Peyer's patch (tissue), 4 donors: ENCODE measurements at regions not wholly inside any gene's neighbourhood (a gene's known extent, or its start where the extent isn't known, plus 50 kb on each side); places are given as distances from the start of the nearest gene placed in this dataset.
A peak's percentile ranks its signal among the peaks of the same experiment; 100 is the strongest.

Experiments used
- DNase-seq, 3 donors: peaks; one replicate each; pipeline ENCODE4 v3.0.0-alpha.2; 2017 to 2019
- H3K27ac ChIP-seq, 4 donors: fragments of 200-600 bp; sonication (generic); one replicate each; pipeline ENCODE4 v1.5.1; 2016 to 2019
- H3K27me3 ChIP-seq, 2 donors: fragments of 200-600 bp; sonication (generic); one replicate each; pipeline ENCODE4 v1.5.1; 2019
- H3K36me3 ChIP-seq, 3 donors: fragments of 200-600 bp; sonication (generic); one replicate each; pipeline ENCODE4 v1.5.1; 2016 to 2019
- H3K4me1 ChIP-seq, 4 donors: fragments of 200-600 bp; sonication (generic); one replicate each; pipeline ENCODE4 v1.5.1; 2016 to 2019
- H3K4me3 ChIP-seq, 4 donors: fragments of 200-600 bp; sonication (generic); 1 replicate in 3 of 4; 2 replicates in 1 of 4; pipeline ENCODE4 v1.5.1; 2016 to 2019; ENCODE audit warnings: mild to moderate bottlenecking in 1 of 4
- H3K9me3 ChIP-seq, 4 donors: fragments of 200-600 bp; sonication (generic); one replicate each; pipeline ENCODE4 v1.5.1; 2016 to 2019; ENCODE audit warnings: mild to moderate bottlenecking in 1 of 4
- POLR2A ChIP-seq, 2 donors: fragments of 450-650 bp; IDR thresholded peaks; one replicate each; pipeline ENCODE4 v1.5.1; 2017; ENCODE audit warnings: antibody characterized with exemption in 2 of 2, mild to moderate bottlenecking in 2 of 2, moderate library complexity in 2 of 2
- TF ChIP-seq, protein P1 (sequence below), 6 experiments: fragments of 450-650 bp in 4 of 6; fragments of 200-600 bp in 2 of 6; sonication (generic) in 1 of 6; IDR thresholded peaks; one replicate each; pipeline ENCODE4 v1.5.1; 2017 to 2019; ENCODE audit warnings: antibody characterized with exemption in 6 of 6, mild to moderate bottlenecking in 3 of 6, moderate library complexity in 1 of 6

DNA sequence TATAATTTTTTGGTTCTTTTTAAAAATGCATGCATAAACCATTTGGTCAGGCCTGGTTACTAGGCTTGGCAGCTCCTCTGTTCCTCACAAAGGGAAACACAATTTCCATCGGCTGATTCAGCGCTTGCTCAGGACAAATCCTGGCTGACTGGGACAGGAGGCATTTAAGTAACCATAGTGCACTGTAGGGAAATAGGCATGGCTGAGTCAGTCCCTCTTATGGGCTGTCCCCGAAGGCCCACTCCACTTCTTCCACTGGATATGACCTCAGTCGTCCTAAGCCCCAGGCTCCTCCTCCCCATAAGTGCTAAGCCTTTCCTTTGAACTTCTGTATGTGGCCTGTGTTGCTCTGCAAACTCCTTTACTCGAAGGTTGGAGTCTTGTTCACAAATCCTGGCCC, 71.2 kb upstream of the GLIS3 start:
- no peak for DNase-seq
- no peak overlapping the region for H3K4me3 ChIP-seq
- no peaks in the 10 kb centered on the region for H3K4me1 ChIP-seq
- no peaks in the 10 kb centered on the region for H3K36me3 ChIP-seq
- no peaks in the 10 kb centered on the region for H3K27me3 ChIP-seq
- no peaks in the 10 kb centered on the region for H3K9me3 ChIP-seq
- no peak for TF ChIP-seq POLR2A (IDR thresholded peaks at IDR 0.05)
- TF ChIP-seq, protein P1, sequence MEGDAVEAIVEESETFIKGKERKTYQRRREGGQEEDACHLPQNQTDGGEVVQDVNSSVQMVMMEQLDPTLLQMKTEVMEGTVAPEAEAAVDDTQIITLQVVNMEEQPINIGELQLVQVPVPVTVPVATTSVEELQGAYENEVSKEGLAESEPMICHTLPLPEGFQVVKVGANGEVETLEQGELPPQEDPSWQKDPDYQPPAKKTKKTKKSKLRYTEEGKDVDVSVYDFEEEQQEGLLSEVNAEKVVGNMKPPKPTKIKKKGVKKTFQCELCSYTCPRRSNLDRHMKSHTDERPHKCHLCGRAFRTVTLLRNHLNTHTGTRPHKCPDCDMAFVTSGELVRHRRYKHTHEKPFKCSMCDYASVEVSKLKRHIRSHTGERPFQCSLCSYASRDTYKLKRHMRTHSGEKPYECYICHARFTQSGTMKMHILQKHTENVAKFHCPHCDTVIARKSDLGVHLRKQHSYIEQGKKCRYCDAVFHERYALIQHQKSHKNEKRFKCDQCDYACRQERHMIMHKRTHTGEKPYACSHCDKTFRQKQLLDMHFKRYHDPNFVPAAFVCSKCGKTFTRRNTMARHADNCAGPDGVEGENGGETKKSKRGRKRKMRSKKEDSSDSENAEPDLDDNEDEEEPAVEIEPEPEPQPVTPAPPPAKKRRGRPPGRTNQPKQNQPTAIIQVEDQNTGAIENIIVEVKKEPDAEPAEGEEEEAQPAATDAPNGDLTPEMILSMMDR (IDR thresholded peaks at IDR 0.05): no peak
- no peak overlapping the region for H3K27ac ChIP-seq

DNA sequence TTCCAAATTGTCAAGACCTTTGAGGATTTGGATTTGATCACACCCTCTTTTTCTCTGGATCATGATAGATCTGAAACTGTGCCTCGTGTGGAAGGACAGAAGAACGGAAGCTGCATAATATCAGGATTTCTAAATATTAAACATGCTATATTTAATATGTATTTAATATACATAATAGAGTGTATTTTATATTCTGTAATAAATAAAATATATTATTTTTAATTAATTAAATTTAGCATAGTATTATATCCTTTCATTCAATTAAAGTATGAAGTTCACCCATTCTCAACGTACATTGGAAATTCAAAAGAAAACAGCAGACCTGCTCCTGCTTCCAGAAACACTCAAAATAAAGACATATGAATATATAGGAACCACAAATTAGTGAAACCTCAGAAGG, 70.6 kb upstream of the GLIS3 start:
- H3K27ac ChIP-seq: no peak overlapping the region
- H3K4me1 ChIP-seq: no peaks in the 10 kb centered on the region
- H3K4me3 ChIP-seq: no peak overlapping the region
- H3K9me3 ChIP-seq: no peaks in the 10 kb centered on the region
- no peak for DNase-seq
- no peaks in the 10 kb centered on the region for H3K36me3 ChIP-seq
- no peaks in the 10 kb centered on the region for H3K27me3 ChIP-seq
- no peak for TF ChIP-seq POLR2A (IDR thresholded peaks at IDR 0.05)
- TF ChIP-seq, protein P1 (IDR thresholded peaks at IDR 0.05): no peak

DNA sequence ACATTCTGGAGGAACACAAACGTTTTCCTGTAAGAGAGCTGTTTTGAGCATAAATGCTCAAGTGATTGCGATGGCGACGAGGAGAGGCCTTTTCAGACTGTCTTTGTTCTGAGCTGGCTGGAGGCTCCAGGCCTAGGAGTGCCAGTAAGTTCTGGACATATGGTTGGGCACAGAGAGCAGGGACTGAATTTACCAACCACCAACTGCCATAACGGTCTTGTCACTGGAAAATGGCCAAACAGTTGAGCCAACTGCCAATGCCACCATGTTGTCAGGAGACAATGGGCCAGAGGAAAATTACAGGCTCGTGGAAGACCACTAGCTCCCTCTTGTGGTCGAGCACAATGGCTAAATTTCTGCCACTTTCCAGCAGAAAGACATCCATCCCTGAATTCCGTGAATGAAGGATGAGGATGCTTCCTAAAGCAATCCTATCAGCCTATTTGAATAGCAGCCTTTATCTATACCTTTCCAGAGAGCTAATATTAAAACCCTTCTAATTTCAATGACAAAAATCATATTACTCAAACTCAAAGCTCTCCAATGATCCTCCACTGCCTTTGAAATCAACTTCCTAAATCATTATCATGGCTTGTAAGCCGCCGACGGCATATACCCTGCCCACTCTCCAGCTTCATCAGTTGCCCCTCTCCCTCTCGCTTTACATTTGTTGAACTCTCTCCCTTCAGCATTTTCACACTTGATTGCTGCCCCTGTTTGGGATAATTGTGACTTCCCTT, 66.9 kb upstream of the GLIS3 start:
- no peaks in the 10 kb centered on the region for H3K9me3 ChIP-seq
- peak in 1 of 3 donors; percentile 56 for DNase-seq
- H3K27ac ChIP-seq: no peak overlapping the region
- TF ChIP-seq, protein P1 (IDR thresholded peaks at IDR 0.05): peak; percentile 21 to 77 (median 63)
- no peak for TF ChIP-seq POLR2A (IDR thresholded peaks at IDR 0.05)
- H3K36me3 ChIP-seq: no peaks in the 10 kb centered on the region
- H3K4me1 ChIP-seq: no peaks in the 10 kb centered on the region
- no peaks in the 10 kb centered on the region for H3K27me3 ChIP-seq
- H3K4me3 ChIP-seq: no peak overlapping the region

DNA sequence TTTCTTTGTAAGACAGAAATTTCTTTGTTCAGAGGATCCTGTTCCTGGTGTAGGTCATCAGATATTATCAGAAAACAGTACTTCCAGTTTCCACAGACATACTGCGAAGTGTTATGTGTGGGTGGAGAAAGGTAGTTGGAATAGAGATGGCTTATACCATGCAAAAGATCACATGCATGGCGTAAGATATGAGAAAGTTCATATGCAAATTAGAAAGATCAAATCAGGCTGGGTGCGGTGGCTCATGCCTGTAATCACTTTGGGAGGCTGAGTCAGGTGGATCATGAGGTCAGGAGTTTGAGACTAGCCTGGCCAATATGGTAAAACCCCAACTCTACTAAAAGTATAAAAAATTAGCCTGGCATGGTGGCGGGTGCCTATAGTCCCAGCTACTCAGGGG, 65.2 kb upstream of the GLIS3 start:
- no peaks in the 10 kb centered on the region for H3K4me1 ChIP-seq
- no peaks in the 10 kb centered on the region for H3K36me3 ChIP-seq
- TF ChIP-seq POLR2A (IDR thresholded peaks at IDR 0.05): no peak
- TF ChIP-seq, protein P1 (IDR thresholded peaks at IDR 0.05): no peak
- no peak for DNase-seq
- no peaks in the 10 kb centered on the region for H3K9me3 ChIP-seq
- no peaks in the 10 kb centered on the region for H3K27me3 ChIP-seq
- no peak overlapping the region for H3K27ac ChIP-seq
- H3K4me3 ChIP-seq: no peak overlapping the region

DNA sequence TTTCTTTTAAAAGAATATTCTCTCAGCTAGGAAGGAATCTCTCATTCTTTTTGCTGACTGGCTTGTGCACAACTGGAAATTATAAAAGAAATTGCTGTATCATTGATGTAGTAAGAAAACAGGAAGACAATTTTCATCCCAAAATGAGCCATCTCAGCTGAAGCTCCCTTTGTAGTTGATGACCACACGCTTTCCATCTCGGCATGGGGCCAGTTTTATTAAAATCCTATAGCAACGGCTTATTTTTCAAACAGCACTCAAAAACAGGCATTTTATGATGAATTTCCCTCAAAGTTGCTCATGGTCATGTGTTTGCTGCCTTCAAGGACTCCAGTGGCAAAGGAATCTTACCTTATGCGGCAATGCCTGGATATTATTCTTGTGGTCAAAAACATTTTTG, 62.4 kb upstream of the GLIS3 start:
- Histone ChIP-seq H3K27ac (no peak overlapping the region), H3K36me3 (no peaks in the 10 kb centered on the region), H3K4me3 (no peak overlapping the region), H3K27me3 (no peaks in the 10 kb centered on the region), H3K9me3 (no peaks in the 10 kb centered on the region), H3K4me1 (no peaks in the 10 kb centered on the region)
- no peak for DNase-seq
- TF ChIP-seq POLR2A (IDR thresholded peaks at IDR 0.05): no peak
- TF ChIP-seq, protein P1 (IDR thresholded peaks at IDR 0.05): no peak
